Endothelial cell of umbilical vein (primary cell): ENCODE measurements at regions not wholly inside any gene's neighbourhood (a gene's known extent, or its start where the extent isn't known, plus 50 kb on each side); places are given as distances from the start of the nearest gene placed in this dataset.
"Not testable (repeated sequence)": the region's sequence is repeated elsewhere in the genome, so short reads cannot be mapped to it uniquely, and the experiment has no call there.

ENCODE experiments used
- BruUV-seq: library from RNA; stranded (reverse); fragments of 400-500 nt; replicated peaks from 2 replicates; lab custom pipeline; 2021; lab: Mats Ljungman, UMichigan
- CTCF ChIA-PET: fragments of 300-600, 350-600 bp; sonication (Branson Sonifier 250); formaldehyde crosslinking; loops from one replicate; lab custom pipeline; 2021; ENCODE audit warnings: antibody characterized with exemption, inconsistent platforms; lab: Charles Lee
- POLR2A ChIA-PET: fragments of 300-600, 350-600 bp; sonication (Branson Sonifier 250); formaldehyde crosslinking; loops from one replicate; lab custom pipeline; 2021; ENCODE audit warnings: antibody characterized with exemption, inconsistent platforms; lab: Charles Lee
- DNase-seq: peaks from one replicate; pipeline ENCODE4 v3.0.0-alpha.2; 2011; ENCODE audit warnings: low read depth, low spot score
- FAIRE-seq: peaks from 2 replicates; lab custom pipeline; 2011; peaks lifted over from hg19 to GRCh38; lab: Jason Lieb, UNC
- H2AFZ ChIP-seq: 2 replicates; pipeline ENCODE4 v1.6.0; 2012; ENCODE audit warnings: low read depth, low read length, control low read depth, inconsistent platforms
- H3K27ac ChIP-seq: 2 replicates; pipeline ENCODE4 v1.5.1; 2011; ENCODE audit warnings: low read depth, mild to moderate bottlenecking, control low read depth, low read length, moderate library complexity; ENCODE audit not compliant: insufficient read depth
- H3K27me3 ChIP-seq, 2 experiments: 2 replicates each; pipeline versions ENCODE4 v1.6.0 to v1.6.1; 2011; ENCODE audit warnings: low read length in 2 of 2, mixed read lengths in 1 of 2; ENCODE audit not compliant: control insufficient read depth in 2 of 2, insufficient read depth in 2 of 2
- H3K36me3 ChIP-seq, 2 experiments: 2 replicates in 1 of 2; 3 replicates in 1 of 2; pipeline ENCODE4 v1.5.1; 2011; ENCODE audit warnings: low read length in 2 of 2, mild to moderate bottlenecking in 1 of 2, moderate library complexity in 1 of 2; ENCODE audit not compliant: control insufficient read depth in 2 of 2, insufficient read depth in 2 of 2; ENCODE audit errors: extremely low read depth in 1 of 2
- H3K4me1 ChIP-seq: 3 replicates; pipeline ENCODE4 v1.5.1; 2011; ENCODE audit warnings: mild to moderate bottlenecking, low read length; ENCODE audit not compliant: control insufficient read depth, insufficient read depth; ENCODE audit errors: extremely low read depth
- H3K4me2 ChIP-seq: 2 replicates; pipeline ENCODE4 v1.6.1; 2011; ENCODE audit warnings: low read length, control low read depth, mixed read lengths; ENCODE audit not compliant: insufficient read depth
- H3K4me3 ChIP-seq, 3 experiments: fragments of 200-600 bp in 1 of 3; sonication (generic), shearing (Covaris generic) in 1 of 3; replicated peaks in 1 of 3; 2 replicates each; pipeline ENCODE4 v1.5.1; 2011 to 2016; ENCODE audit warnings: control low read depth in 3 of 3, low read length in 3 of 3, mild to moderate bottlenecking in 2 of 3, inconsistent platforms in 1 of 3, low read depth in 1 of 3, moderate library complexity in 1 of 3; ENCODE audit not compliant: insufficient read depth in 1 of 3
- H3K79me2 ChIP-seq: 2 replicates; pipeline ENCODE4 v1.6.0; 2012; ENCODE audit warnings: low read length, inconsistent platforms; ENCODE audit not compliant: control insufficient read depth, insufficient read depth
- H3K9ac ChIP-seq: replicated peaks from 2 replicates; pipeline ENCODE3; 2011; ENCODE audit warnings: low read length, control low read depth; ENCODE audit not compliant: insufficient read depth; ENCODE audit errors: extremely low read depth
- H3K9me1 ChIP-seq: replicated peaks from 3 replicates; pipeline ENCODE4 v1.6.0; 2011; ENCODE audit warnings: mild to moderate bottlenecking, low read length; ENCODE audit not compliant: control insufficient read depth, insufficient read depth; ENCODE audit errors: extremely low read depth
- H3K9me3 ChIP-seq: replicated peaks from 2 replicates; pipeline ENCODE4 v1.5.1; 2012; ENCODE audit warnings: low read length, inconsistent platforms; ENCODE audit not compliant: control insufficient read depth, insufficient read depth
- H4K20me1 ChIP-seq: replicated peaks from 2 replicates; pipeline ENCODE3; 2011; ENCODE audit warnings: mild to moderate bottlenecking, low read length; ENCODE audit not compliant: control insufficient read depth, insufficient read depth; ENCODE audit errors: extremely low read depth
- GATA2 ChIP-seq: IDR thresholded peaks from 2 replicates; pipeline ENCODE4 v1.7.0; 2011; ENCODE audit warnings: low read depth, mild to moderate bottlenecking, moderate library complexity, mixed read lengths, low read length; ENCODE audit not compliant: insufficient read length, insufficient read depth
- JUN ChIP-seq: IDR thresholded peaks from 2 replicates; pipeline ENCODE4 v1.6.1; 2011; ENCODE audit warnings: borderline replicate concordance, low read depth; ENCODE audit not compliant: insufficient read length, insufficient read depth
- MYC ChIP-seq: IDR thresholded peaks from one replicate; pipeline ENCODE4 v1.6.1; 2011; ENCODE audit warnings: mild to moderate bottlenecking, low read depth, low read length
- POLR2A ChIP-seq: IDR thresholded peaks from 2 replicates; pipeline ENCODE4 v1.6.1; 2012; ENCODE audit warnings: low read depth, mild to moderate bottlenecking, control low read depth, low read length
- dilution Hi-C: fragments of 300-500 bp; cut with MboI; formaldehyde crosslinking; loops from one replicate; pipeline ENCODE4 v1.15.0; 2019; ENCODE audit warnings: low sequenced_read_pairs; ENCODE audit not compliant: extremely low pct_ligation_motif_present
- intact Hi-C: fragments of 100-400 bp; cut with micrococcal nuclease; formaldehyde crosslinking; loops from one replicate; pipeline ENCODE4 v1.10.0; 2022

- CTCF ChIA-PET: no interaction called here
Measured at GRCh38 chr14:50030036-50030435, 86.3 kb downstream of the VCPKMT start.

GRCh38 chr14:50030911-50031310, 85.5 kb downstream of the VCPKMT start:
- H3K27me3 ChIP-seq, CTCF ChIA-PET, H3K4me2 ChIP-seq, H2AFZ ChIP-seq, H3K9me1 ChIP-seq, FAIRE-seq, H3K36me3 ChIP-seq, H3K9ac ChIP-seq, POLR2A ChIA-PET, intact Hi-C loops, H3K79me2 ChIP-seq, H3K4me1 ChIP-seq, DNase-seq, H3K27ac ChIP-seq, BruUV-seq, H3K4me3 ChIP-seq, H4K20me1 ChIP-seq, dilution Hi-C loops, H3K9me3 ChIP-seq: not testable (repeated sequence)

More at GRCh38 chr14:50030036-50030435, 86.3 kb downstream of the VCPKMT start:
- intact Hi-C loops: no loop called here
- no peaks in the 10 kb centered on the region for H3K4me1 ChIP-seq
- no peaks in the 10 kb centered on the region for H3K27me3 ChIP-seq
- no peak for FAIRE-seq
- H3K36me3 ChIP-seq: no peaks in the 10 kb centered on the region
- dilution Hi-C loops: no loop called here
- no peaks in the 10 kb centered on the region for H4K20me1 ChIP-seq
- H3K79me2 ChIP-seq: no peaks in the 10 kb centered on the region
- no peak overlapping the region for H3K4me2 ChIP-seq
- TF ChIP-seq POLR2A (no peak), GATA2 (no peak), JUN (no peak), MYC (no peak)
- no peak overlapping the region for H3K4me3 ChIP-seq
- no peak overlapping the region for H3K9ac ChIP-seq
- no peak overlapping the region for H2AFZ ChIP-seq
- no TSS peak for BruUV-seq
- DNase-seq: no peak
- H3K9me3 ChIP-seq: no peaks in the 10 kb centered on the region
- no peaks in the 10 kb centered on the region for H3K9me1 ChIP-seq
- POLR2A ChIA-PET: no interaction called here
- no peak overlapping the region for H3K27ac ChIP-seq
